ENCODE measurements at regions not wholly inside any gene's neighbourhood (a gene's known extent, or its start where the extent isn't known, plus 50 kb on each side); places are given as distances from the start of the nearest gene placed in this dataset.

DNA sequence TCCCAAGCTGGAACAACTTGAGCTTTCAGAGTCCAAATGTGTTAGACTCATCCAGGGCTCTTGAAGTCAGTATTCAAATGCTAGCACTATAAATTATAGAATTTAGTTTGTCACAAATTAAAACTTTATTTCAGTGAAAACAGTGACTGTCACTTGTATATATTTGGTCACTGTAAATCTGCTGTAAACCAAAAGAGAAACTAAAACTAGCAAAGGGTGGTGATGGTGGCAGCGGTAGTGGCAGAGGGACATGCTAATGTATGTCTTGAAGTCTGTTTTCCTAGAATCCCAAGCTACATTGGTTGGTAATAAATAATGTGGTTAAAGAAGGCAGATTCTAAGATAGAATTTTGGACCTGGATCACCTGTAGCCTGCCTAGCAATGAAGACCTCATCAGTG, 140.4 kb upstream of the CENPW start:
- Histone ChIP-seq H3K4me2 (no peak overlapping the region), H3K9me2 (ENCODE audit: insufficient read depth) (no peaks in the 10 kb centered on the region), H3K4me1 (replicated peaks; ENCODE audit: insufficient read depth) (no peaks in the 10 kb centered on the region), H3K27ac (no peak overlapping the region), H3K36me3 (ENCODE audit: low read depth) (no peaks in the 10 kb centered on the region), H3K27me3 (ENCODE audit: insufficient read depth, low read depth) (no peaks in the 10 kb centered on the region), H4K20me1 (ENCODE audit: insufficient read depth) (no peaks in the 10 kb centered on the region; the same call in 1 of the 2 replicates), H3F3A (ENCODE audit: insufficient read depth, low read depth) (no peaks in the 10 kb centered on the region), H3K9me3 (ENCODE audit: insufficient read depth, low read depth) (no peaks in the 10 kb centered on the region), H2AFZ (no peak overlapping the region), H3K4me3 (no peak overlapping the region), H3K79me2 (ENCODE audit: low read depth) (no peaks in the 10 kb centered on the region)
- intact Hi-C loops (cut with micrococcal nuclease; ENCODE audit: unreplicated experiment) = no loop called here
- DNase-seq = no peak
- TF ChIP-seq, protein P1, sequence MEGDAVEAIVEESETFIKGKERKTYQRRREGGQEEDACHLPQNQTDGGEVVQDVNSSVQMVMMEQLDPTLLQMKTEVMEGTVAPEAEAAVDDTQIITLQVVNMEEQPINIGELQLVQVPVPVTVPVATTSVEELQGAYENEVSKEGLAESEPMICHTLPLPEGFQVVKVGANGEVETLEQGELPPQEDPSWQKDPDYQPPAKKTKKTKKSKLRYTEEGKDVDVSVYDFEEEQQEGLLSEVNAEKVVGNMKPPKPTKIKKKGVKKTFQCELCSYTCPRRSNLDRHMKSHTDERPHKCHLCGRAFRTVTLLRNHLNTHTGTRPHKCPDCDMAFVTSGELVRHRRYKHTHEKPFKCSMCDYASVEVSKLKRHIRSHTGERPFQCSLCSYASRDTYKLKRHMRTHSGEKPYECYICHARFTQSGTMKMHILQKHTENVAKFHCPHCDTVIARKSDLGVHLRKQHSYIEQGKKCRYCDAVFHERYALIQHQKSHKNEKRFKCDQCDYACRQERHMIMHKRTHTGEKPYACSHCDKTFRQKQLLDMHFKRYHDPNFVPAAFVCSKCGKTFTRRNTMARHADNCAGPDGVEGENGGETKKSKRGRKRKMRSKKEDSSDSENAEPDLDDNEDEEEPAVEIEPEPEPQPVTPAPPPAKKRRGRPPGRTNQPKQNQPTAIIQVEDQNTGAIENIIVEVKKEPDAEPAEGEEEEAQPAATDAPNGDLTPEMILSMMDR (conservative IDR thresholded peaks at IDR 0.05) = no peak
- TF ChIP-seq EZH2 (IDR thresholded peaks at IDR 0.05; ENCODE audit: low read depth) = no peak
- no TSS peak for BruUV-seq (replicated peaks)
- ChIA-PET POLR2A (ENCODE audit: unreplicated experiment) (no interaction called here), CTCF (no interaction called here)

DNA sequence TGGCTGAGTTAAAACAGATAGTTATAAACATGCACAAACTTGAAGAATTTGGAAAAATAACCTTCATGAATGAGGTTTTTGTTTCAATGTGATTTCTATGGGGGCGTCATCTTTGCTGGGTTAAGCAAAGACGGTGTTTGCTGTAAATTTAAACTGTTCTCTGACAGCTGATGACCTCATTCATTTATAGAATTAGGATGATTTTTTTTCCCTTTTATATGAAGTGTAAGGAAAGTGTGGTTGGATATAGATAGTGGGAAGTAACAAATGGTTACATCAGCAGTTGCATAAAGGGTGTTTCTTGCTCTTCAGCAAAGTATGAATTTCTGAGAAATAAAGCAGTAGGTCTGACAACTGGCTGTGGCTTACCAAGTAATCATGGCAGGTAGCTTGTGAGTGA, 137.2 kb upstream of the CENPW start:
- Histone ChIP-seq H3K9me3 (ENCODE audit: insufficient read depth, low read depth) (no peaks in the 10 kb centered on the region), H3K27ac (no peak overlapping the region), H3K36me3 (ENCODE audit: low read depth) (no peaks in the 10 kb centered on the region), H3K4me3 (no peak overlapping the region), H4K20me1 (ENCODE audit: insufficient read depth) (no peaks in the 10 kb centered on the region; the same call in 1 of the 2 replicates), H2AFZ (no peak overlapping the region), H3F3A (ENCODE audit: insufficient read depth, low read depth) (no peaks in the 10 kb centered on the region), H3K4me1 (replicated peaks; ENCODE audit: insufficient read depth) (no peaks in the 10 kb centered on the region), H3K27me3 (ENCODE audit: insufficient read depth, low read depth) (no peaks in the 10 kb centered on the region), H3K4me2 (no peak overlapping the region), H3K9me2 (ENCODE audit: insufficient read depth) (peaks cover 6% of the 10 kb centered on the region; the same call in 1 of the 2 replicates), H3K79me2 (ENCODE audit: low read depth) (no peaks in the 10 kb centered on the region)
- no peak for DNase-seq
- TF ChIP-seq, protein P1 (conservative IDR thresholded peaks at IDR 0.05) = no peak
- TF ChIP-seq EZH2 (IDR thresholded peaks at IDR 0.05; ENCODE audit: low read depth) = no peak
- CTCF ChIA-PET = no interaction called here
- BruUV-seq (replicated peaks) = no TSS peak
- POLR2A ChIA-PET (ENCODE audit: unreplicated experiment) = no interaction called here
- intact Hi-C loops (cut with micrococcal nuclease; ENCODE audit: unreplicated experiment) = no loop called here

DNA sequence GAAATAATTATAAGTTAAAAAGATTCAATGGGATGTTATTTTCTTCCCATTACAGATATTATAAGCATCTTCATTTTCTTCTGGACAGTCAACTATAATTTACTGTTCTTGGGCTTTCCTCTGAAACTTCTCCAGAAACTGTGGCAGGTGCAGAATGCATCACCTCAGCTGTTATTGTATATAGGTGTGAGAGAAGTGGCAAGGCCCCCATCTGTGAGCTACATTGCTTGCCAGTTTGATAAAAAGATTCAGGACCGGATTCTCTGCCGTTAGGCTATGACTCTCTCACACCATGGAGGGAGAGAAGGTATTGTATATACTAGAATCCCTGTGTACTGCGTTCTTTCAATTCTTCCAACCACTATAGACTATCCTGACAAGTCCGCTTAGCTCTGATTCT, 135.8 kb upstream of the CENPW start:
- H2AFZ ChIP-seq = no peak overlapping the region
- no peaks in the 10 kb centered on the region for H3K4me1 ChIP-seq (replicated peaks; ENCODE audit: insufficient read depth)
- ChIA-PET POLR2A (ENCODE audit: unreplicated experiment) (no interaction called here), CTCF (no interaction called here)
- no peaks in the 10 kb centered on the region for H3K79me2 ChIP-seq (ENCODE audit: low read depth)
- no peak overlapping the region for H3K4me2 ChIP-seq
- no peaks in the 10 kb centered on the region for H3K36me3 ChIP-seq (ENCODE audit: low read depth)
- H3K9me3 ChIP-seq (ENCODE audit: insufficient read depth, low read depth) = no peaks in the 10 kb centered on the region
- no peaks in the 10 kb centered on the region; the same call in 1 of the 2 replicates for H4K20me1 ChIP-seq (ENCODE audit: insufficient read depth)
- intact Hi-C loops (cut with micrococcal nuclease; ENCODE audit: unreplicated experiment) = no loop called here
- no peak for DNase-seq
- peaks cover 6% of the 10 kb centered on the region; the same call in 1 of the 2 replicates for H3K9me2 ChIP-seq (ENCODE audit: insufficient read depth)
- BruUV-seq (replicated peaks) = no TSS peak
- H3K27me3 ChIP-seq (ENCODE audit: insufficient read depth, low read depth) = no peaks in the 10 kb centered on the region
- H3K4me3 ChIP-seq = no peak overlapping the region
- TF ChIP-seq EZH2 (IDR thresholded peaks at IDR 0.05; ENCODE audit: low read depth) = no peak
- TF ChIP-seq, protein P1 (conservative IDR thresholded peaks at IDR 0.05) = no peak
- no peaks in the 10 kb centered on the region for H3F3A ChIP-seq (ENCODE audit: insufficient read depth, low read depth)
- H3K27ac ChIP-seq = no peak overlapping the region

Measured in PC-9 (cell line).